ENCODE measurements at regions not wholly inside any gene's neighbourhood (a gene's known extent, or its start where the extent isn't known, plus 50 kb on each side); places are given as distances from the start of the nearest gene placed in this dataset.

DNA sequence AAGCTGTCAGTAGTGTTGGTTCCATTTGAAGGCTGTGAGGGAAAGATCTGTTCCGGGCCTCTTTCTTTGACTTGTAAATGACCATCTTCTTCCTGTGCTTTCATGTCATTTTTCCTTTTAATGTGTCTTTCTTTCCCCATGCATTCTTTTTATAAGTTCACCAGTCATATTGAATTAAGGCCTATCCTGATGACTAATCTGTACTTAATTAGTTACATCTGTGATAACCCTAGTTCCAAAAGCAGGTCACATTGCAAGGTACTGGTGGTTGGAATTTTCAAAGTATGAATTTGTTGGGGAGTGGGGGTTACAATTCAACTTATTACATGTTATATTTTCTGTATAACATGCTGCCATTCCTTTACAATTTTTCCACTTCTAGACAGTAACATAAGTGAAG is 1642.1 kb upstream of the FLRT2 start:
- Histone ChIP-seq H3K27me3 (ENCODE audit: control insufficient read depth in 2 of 2, insufficient read depth in 2 of 2, low read length in 2 of 2) (no peaks in the 10 kb centered on the region), H3K4me1 (ENCODE audit: control insufficient read depth in 1 of 2, insufficient read depth in 2 of 2, low read length in 2 of 2) (no peaks in the 10 kb centered on the region), H2AFZ (ENCODE audit: insufficient read depth, low read depth, low read length, poor library complexity, severe bottlenecking) (no peak overlapping the region), H3K4me3 (replicated peaks in 1 of 3; ENCODE audit: low read depth in 2 of 3, low read length in 3 of 3) (no peak overlapping the region), H3K27ac (ENCODE audit: low read depth in 1 of 2, low read length in 2 of 2) (no peak overlapping the region), H3K79me2 (ENCODE audit: insufficient read depth, low read length) (no peaks in the 10 kb centered on the region), H3K4me2 (replicated peaks; ENCODE audit: extremely low read depth, low read length, poor library complexity, severe bottlenecking) (no peak overlapping the region), H4K20me1 (ENCODE audit: insufficient read depth, low read length) (no peaks in the 10 kb centered on the region), H3K9ac (ENCODE audit: insufficient read depth, low read length, poor library complexity, severe bottlenecking) (no peak overlapping the region), H3K9me3 (replicated peaks in 1 of 2; ENCODE audit: control insufficient read depth in 1 of 2, insufficient read depth in 1 of 2, low read length in 2 of 2) (peaks cover 0 to 3% of the 10 kb centered on the region in 2 donors), H3K36me3 (replicated peaks in 1 of 2; ENCODE audit: control insufficient read depth in 1 of 2, insufficient read depth in 2 of 2, low read length in 2 of 2) (no peaks in the 10 kb centered on the region)
- Mint-ChIP-seq H3K27ac (no peak overlapping the region), H3K4me1 (no peaks in the 10 kb centered on the region), H3K36me3 (no peaks in the 10 kb centered on the region), H3K4me3 (no peak overlapping the region), H3K9me3 (peaks cover 0 to 3% (median 0%) of the 10 kb centered on the region in 7 donors), H3K27me3 (ENCODE audit: low read depth in 3 of 3) (no peaks in the 10 kb centered on the region)
- WGBS (ENCODE audit: insufficient coverage), result no CpG with 5 or more reads among the region's 1 CpG
- intact Hi-C loops (cut with micrococcal nuclease), result no loop called here
- no peak for TF ChIP-seq CTCF (IDR thresholded peaks at IDR 0.05)
- no peak for DNase-seq

- Mint-ChIP-seq H3K4me1 (no peaks in the 10 kb centered on the region), H3K36me3 (no peaks in the 10 kb centered on the region), H3K4me3 (no peak overlapping the region), H3K27me3 (ENCODE audit: low read depth in 3 of 3) (no peaks in the 10 kb centered on the region), H3K27ac (no peak overlapping the region), H3K9me3 (peaks cover 0 to 6% (median 0%) of the 10 kb centered on the region in 7 donors)
- Histone ChIP-seq H4K20me1 (ENCODE audit: insufficient read depth, low read length) (no peaks in the 10 kb centered on the region), H3K9me3 (replicated peaks in 1 of 2; ENCODE audit: control insufficient read depth in 1 of 2, insufficient read depth in 1 of 2, low read length in 2 of 2) (no peaks in the 10 kb centered on the region), H3K9ac (ENCODE audit: insufficient read depth, low read length, poor library complexity, severe bottlenecking) (no peak overlapping the region), H2AFZ (ENCODE audit: insufficient read depth, low read depth, low read length, poor library complexity, severe bottlenecking) (no peak overlapping the region), H3K27ac (ENCODE audit: low read depth in 1 of 2, low read length in 2 of 2) (no peak overlapping the region), H3K4me3 (replicated peaks in 1 of 3; ENCODE audit: low read depth in 2 of 3, low read length in 3 of 3) (no peak overlapping the region), H3K27me3 (ENCODE audit: control insufficient read depth in 2 of 2, insufficient read depth in 2 of 2, low read length in 2 of 2) (no peaks in the 10 kb centered on the region), H3K79me2 (ENCODE audit: insufficient read depth, low read length) (no peaks in the 10 kb centered on the region), H3K4me1 (ENCODE audit: control insufficient read depth in 1 of 2, insufficient read depth in 2 of 2, low read length in 2 of 2) (no peaks in the 10 kb centered on the region), H3K36me3 (replicated peaks in 1 of 2; ENCODE audit: control insufficient read depth in 1 of 2, insufficient read depth in 2 of 2, low read length in 2 of 2) (no peaks in the 10 kb centered on the region), H3K4me2 (replicated peaks; ENCODE audit: extremely low read depth, low read length, poor library complexity, severe bottlenecking) (no peak overlapping the region)
- no peak for TF ChIP-seq CTCF (IDR thresholded peaks at IDR 0.05)
- DNase-seq, result no peak
- intact Hi-C loops (cut with micrococcal nuclease), result no loop called here
Observed at GRCh38 chr14:83893447-83893846, 1636.5 kb upstream of the FLRT2 start.

Measured in CD14-positive monocyte (primary cell).